ENCODE measurements at regions not wholly inside any gene's neighbourhood (a gene's known extent, or its start where the extent isn't known, plus 50 kb on each side); places are given as distances from the start of the nearest gene placed in this dataset.
"Not testable (repeated sequence)": the region's sequence is repeated elsewhere in the genome, so short reads cannot be mapped to it uniquely, and the experiment has no call there.

GRCh38 chr4:74505355-74505978, 60.5 kb downstream of the AREG start:
- not testable (repeated sequence) for H3K4me1 Mint-ChIP-seq, H3K4me3 Mint-ChIP-seq, ATAC-seq, H3K9me3 Mint-ChIP-seq, DNase-seq, H3K27ac Mint-ChIP-seq
- H3K27me3 Mint-ChIP-seq, result peaks cover 26% of the 10 kb centered on the region

GRCh38 chr4:74509363-74509762, 64.4 kb downstream of the AREG start:
- H3K4me3 Mint-ChIP-seq, ATAC-seq, DNase-seq, H3K27ac Mint-ChIP-seq, H3K4me1 Mint-ChIP-seq, H3K9me3 Mint-ChIP-seq: not testable (repeated sequence)
- H3K27me3 Mint-ChIP-seq, result peaks cover 22% of the 10 kb centered on the region

GRCh38 chr4:74516303-74516702, 71.4 kb downstream of the AREG start:
- H3K27me3 Mint-ChIP-seq, result no peaks in the 10 kb centered on the region
- DNase-seq (no peak), ATAC-seq (no peak)
- no peaks in the 10 kb centered on the region for H3K4me1 Mint-ChIP-seq
- H3K4me3 Mint-ChIP-seq, result no peak overlapping the region
- no peaks in the 10 kb centered on the region for H3K9me3 Mint-ChIP-seq
- no peak overlapping the region for H3K27ac Mint-ChIP-seq

- Mint-ChIP-seq H3K27ac (no peak overlapping the region), H3K4me1 (no peaks in the 10 kb centered on the region), H3K9me3 (no peaks in the 10 kb centered on the region), H3K4me3 (no peak overlapping the region), H3K27me3 (no peaks in the 10 kb centered on the region)
- no peak for ATAC-seq
- DNase-seq, result no peak
These were observed 73.1 kb downstream of the AREG start for GRCh38 chr4:74517996-74518395.

GRCh38 chr4:74522251-74522991, 77.5 kb downstream of the AREG start:
- no peak for ATAC-seq
- H3K4me1 Mint-ChIP-seq, result no peaks in the 10 kb centered on the region
- no peak for DNase-seq

GRCh38 chr4:74523096-74523495, 78.2 kb downstream of the AREG start:
- H3K27me3 Mint-ChIP-seq, result no peaks in the 10 kb centered on the region
- H3K4me3 Mint-ChIP-seq, result no peak overlapping the region
- H3K9me3 Mint-ChIP-seq, result no peaks in the 10 kb centered on the region
- ATAC-seq (no peak), DNase-seq (no peak)
- no peaks in the 10 kb centered on the region for H3K4me1 Mint-ChIP-seq
- H3K27ac Mint-ChIP-seq, result no peak overlapping the region

More at GRCh38 chr4:74522251-74522991, 77.5 kb downstream of the AREG start:
- H3K4me3 Mint-ChIP-seq, result no peak overlapping the region
- H3K27me3 Mint-ChIP-seq, result no peaks in the 10 kb centered on the region
- H3K9me3 Mint-ChIP-seq, result no peaks in the 10 kb centered on the region
- no peak overlapping the region for H3K27ac Mint-ChIP-seq

- no peak overlapping the region for H3K4me3 Mint-ChIP-seq
- no peaks in the 10 kb centered on the region for H3K9me3 Mint-ChIP-seq
- H3K27ac Mint-ChIP-seq, result no peak overlapping the region
- H3K4me1 Mint-ChIP-seq, result no peaks in the 10 kb centered on the region
- ATAC-seq, result no peak
- H3K27me3 Mint-ChIP-seq, result no peaks in the 10 kb centered on the region
- DNase-seq, result no peak
These were observed 80.0 kb downstream of the AREG start for GRCh38 chr4:74524985-74525384.

- no peak overlapping the region for H3K27ac Mint-ChIP-seq
- no peak overlapping the region for H3K4me3 Mint-ChIP-seq
- DNase-seq (no peak), ATAC-seq (no peak)
- H3K9me3 Mint-ChIP-seq, result no peaks in the 10 kb centered on the region
- no peaks in the 10 kb centered on the region for H3K4me1 Mint-ChIP-seq
- peaks cover 2% of the 10 kb centered on the region for H3K27me3 Mint-ChIP-seq
These were observed 82.1 kb downstream of the AREG start for GRCh38 chr4:74527049-74527448.

GRCh38 chr4:74528178-74528577, 83.2 kb downstream of the AREG start:
- H3K4me1 Mint-ChIP-seq, result no peaks in the 10 kb centered on the region
- no peak overlapping the region for H3K27ac Mint-ChIP-seq
- ATAC-seq (no peak), DNase-seq (no peak)
- H3K27me3 Mint-ChIP-seq, result peaks cover 9% of the 10 kb centered on the region
- no peaks in the 10 kb centered on the region for H3K9me3 Mint-ChIP-seq
- no peak overlapping the region for H3K4me3 Mint-ChIP-seq

- DNase-seq (no peak), ATAC-seq (no peak)
- no peak overlapping the region for H3K4me3 Mint-ChIP-seq
- H3K27me3 Mint-ChIP-seq, result peaks cover 9% of the 10 kb centered on the region
- no peak overlapping the region for H3K27ac Mint-ChIP-seq
- H3K4me1 Mint-ChIP-seq, result no peaks in the 10 kb centered on the region
- H3K9me3 Mint-ChIP-seq, result no peaks in the 10 kb centered on the region
These were observed 84.5 kb downstream of the AREG start for GRCh38 chr4:74529284-74530041.

GRCh38 chr4:74531963-74532794, 87.2 kb downstream of the AREG start:
- no peaks in the 10 kb centered on the region for H3K4me1 Mint-ChIP-seq
- DNase-seq (peak; percentile 17 to 27), ATAC-seq (peak; percentile 89)
- H3K27me3 Mint-ChIP-seq, result peaks cover 11% of the 10 kb centered on the region
- H3K27ac Mint-ChIP-seq, result peak overlapping the region; percentile 80 to 90
- H3K4me3 Mint-ChIP-seq, result peak overlapping the region in 1 of 2 donors; percentile 7
- H3K9me3 Mint-ChIP-seq, result no peaks in the 10 kb centered on the region

GRCh38 chr4:74534121-74534520, 89.2 kb downstream of the AREG start:
- H3K27me3 Mint-ChIP-seq, result peaks cover 18% of the 10 kb centered on the region
- DNase-seq, result no peak
- no peak overlapping the region for H3K4me3 Mint-ChIP-seq
- ATAC-seq, result no peak
- H3K4me1 Mint-ChIP-seq, result no peaks in the 10 kb centered on the region
- H3K27ac Mint-ChIP-seq, result peak overlapping the region in 1 of 2 donors; percentile 36
- H3K9me3 Mint-ChIP-seq, result no peaks in the 10 kb centered on the region

GRCh38 chr4:74534936-74535335, 90.0 kb downstream of the AREG start:
- Mint-ChIP-seq H3K9me3 (no peaks in the 10 kb centered on the region), H3K4me1 (no peaks in the 10 kb centered on the region), H3K27me3 (peaks cover 18% of the 10 kb centered on the region), H3K27ac (no peak overlapping the region), H3K4me3 (no peak overlapping the region)
- DNase-seq, result no peak
- no peak for ATAC-seq

GRCh38 chr4:74535512-74535911, 90.6 kb downstream of the AREG start:
- Mint-ChIP-seq H3K9me3 (no peaks in the 10 kb centered on the region), H3K4me1 (no peaks in the 10 kb centered on the region), H3K27ac (no peak overlapping the region), H3K4me3 (no peak overlapping the region), H3K27me3 (peaks cover 18% of the 10 kb centered on the region)
- ATAC-seq (no peak), DNase-seq (no peak)

GRCh38 chr4:74536557-74536956, 91.6 kb downstream of the AREG start:
- Mint-ChIP-seq H3K4me3 (no peak overlapping the region), H3K27ac (no peak overlapping the region), H3K27me3 (peaks cover 21% of the 10 kb centered on the region), H3K9me3 (no peaks in the 10 kb centered on the region), H3K4me1 (no peaks in the 10 kb centered on the region)
- ATAC-seq (no peak), DNase-seq (no peak)
